HG03354 (cell line): ENCODE measurements at regions not wholly inside any gene's neighbourhood (a gene's known extent, or its start where the extent isn't known, plus 50 kb on each side); places are given as distances from the start of the nearest gene placed in this dataset.
"Not testable (repeated sequence)": the region's sequence is repeated elsewhere in the genome, so short reads cannot be mapped to it uniquely, and the experiment has no call there.

Experiments used
- ATAC-seq: cut with Tn5 transposase; IDR thresholded peaks from one replicate; pipeline ENCODE4 v1.9.1; 2021; ENCODE audit warnings: mild to moderate bottlenecking; ENCODE audit not compliant: unreplicated experiment, poor library complexity, severe bottlenecking

GRCh38 chr10:22087402-22087738 lies 83.8 kb upstream of the DNAJC1 start:
- no peak for ATAC-seq

DNA sequence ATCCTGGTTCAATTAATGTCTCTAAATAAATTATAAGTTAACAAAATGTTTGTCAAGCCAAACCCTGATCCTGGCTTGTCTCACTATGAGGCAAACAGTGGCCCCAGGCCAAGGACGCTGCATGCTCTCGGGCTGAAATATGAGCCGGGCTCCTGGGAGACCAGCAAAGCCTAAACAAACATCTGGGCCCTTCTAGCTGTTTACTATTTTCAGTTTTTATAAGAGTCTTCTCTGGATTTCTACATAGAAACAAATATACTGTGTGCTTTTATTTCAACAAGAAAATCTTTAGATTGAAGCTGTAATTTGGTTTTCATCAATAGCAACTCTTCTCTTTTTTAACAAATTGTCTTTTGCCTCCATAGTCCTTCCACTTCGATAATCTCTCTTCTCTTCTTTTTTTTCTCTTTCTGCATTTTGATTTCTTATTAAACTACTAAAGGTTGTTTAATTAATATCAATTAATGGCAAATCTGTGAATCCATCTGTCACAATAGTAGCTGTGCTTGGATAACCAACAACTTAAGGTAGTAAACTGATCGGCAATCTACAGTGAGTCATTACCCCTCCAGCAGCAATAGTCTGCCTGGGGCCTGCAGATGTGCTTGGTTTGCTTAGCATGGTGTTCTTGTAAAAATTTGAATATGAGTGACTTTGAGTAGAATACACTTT lies 83.3 kb upstream of the DNAJC1 start:
- ATAC-seq, result no peak

GRCh38 chr10:22079921-22080320 lies 76.4 kb upstream of the DNAJC1 start:
- not testable (repeated sequence) for ATAC-seq

- ATAC-seq, result no peak
These were observed 67.8 kb upstream of the DNAJC1 start for GRCh38 chr10:22071332-22071731.

DNA sequence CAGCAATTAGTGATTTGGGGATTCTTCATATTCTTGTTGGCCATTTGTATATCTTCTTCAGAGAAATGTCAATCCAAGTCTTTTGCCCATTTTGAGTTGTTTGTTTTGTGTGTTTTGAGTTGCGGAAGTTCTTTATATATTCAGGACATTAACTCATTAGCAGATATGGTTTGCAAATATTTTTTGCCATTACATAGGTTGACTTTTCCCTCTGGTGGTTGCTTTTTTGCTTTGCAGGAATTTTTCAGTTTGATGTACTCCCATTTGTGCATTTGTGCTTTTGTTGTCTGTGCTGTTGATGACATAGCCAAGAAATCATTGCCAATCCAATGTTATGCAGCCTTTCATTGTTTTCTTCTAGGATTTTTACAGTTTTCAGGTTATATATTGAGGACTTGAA lies 63.6 kb upstream of the DNAJC1 start:
- ATAC-seq, result no peak

DNA sequence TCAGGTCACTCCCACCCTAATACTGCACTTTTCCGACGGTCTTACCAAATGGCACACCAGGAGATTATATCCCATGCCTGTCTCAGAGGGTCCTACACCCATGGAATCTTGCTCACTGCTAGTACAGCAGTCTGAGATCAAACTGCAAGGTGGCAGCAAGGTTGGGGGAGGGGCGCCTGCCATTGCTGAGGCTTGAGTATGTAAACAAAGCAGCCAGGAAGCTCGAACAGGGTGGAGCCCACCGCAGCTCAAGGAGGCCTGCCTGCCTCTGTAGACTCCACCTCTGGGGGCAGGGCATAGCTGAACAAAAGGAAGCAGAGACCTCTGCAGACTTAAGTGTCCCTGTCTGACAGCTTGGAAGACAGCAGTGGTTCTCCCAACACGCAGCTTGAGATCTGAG lies 57.5 kb upstream of the DNAJC1 start:
- not testable (repeated sequence) for ATAC-seq

- ATAC-seq, result no peak
These were observed 54.7 kb upstream of the DNAJC1 start for GRCh38 chr10:22058201-22058600.

- no peak for ATAC-seq
These were observed 51.4 kb upstream of the DNAJC1 start for GRCh38 chr10:22054961-22055360.
